NCI-H82 treated with DMSO at 0.1 percent for 48 hours (cell line): ENCODE measurements at regions not wholly inside any gene's neighbourhood (a gene's known extent, or its start where the extent isn't known, plus 50 kb on each side); places are given as distances from the start of the nearest gene placed in this dataset.
"Not testable (repeated sequence)": the region's sequence is repeated elsewhere in the genome, so short reads cannot be mapped to it uniquely, and the experiment has no call there.

Experiments used
- DNase-seq: peaks from one replicate; lab custom pipeline; 2025; ENCODE audit not compliant: unreplicated experiment; lab: John Stamatoyannopoulos, UW

DNA sequence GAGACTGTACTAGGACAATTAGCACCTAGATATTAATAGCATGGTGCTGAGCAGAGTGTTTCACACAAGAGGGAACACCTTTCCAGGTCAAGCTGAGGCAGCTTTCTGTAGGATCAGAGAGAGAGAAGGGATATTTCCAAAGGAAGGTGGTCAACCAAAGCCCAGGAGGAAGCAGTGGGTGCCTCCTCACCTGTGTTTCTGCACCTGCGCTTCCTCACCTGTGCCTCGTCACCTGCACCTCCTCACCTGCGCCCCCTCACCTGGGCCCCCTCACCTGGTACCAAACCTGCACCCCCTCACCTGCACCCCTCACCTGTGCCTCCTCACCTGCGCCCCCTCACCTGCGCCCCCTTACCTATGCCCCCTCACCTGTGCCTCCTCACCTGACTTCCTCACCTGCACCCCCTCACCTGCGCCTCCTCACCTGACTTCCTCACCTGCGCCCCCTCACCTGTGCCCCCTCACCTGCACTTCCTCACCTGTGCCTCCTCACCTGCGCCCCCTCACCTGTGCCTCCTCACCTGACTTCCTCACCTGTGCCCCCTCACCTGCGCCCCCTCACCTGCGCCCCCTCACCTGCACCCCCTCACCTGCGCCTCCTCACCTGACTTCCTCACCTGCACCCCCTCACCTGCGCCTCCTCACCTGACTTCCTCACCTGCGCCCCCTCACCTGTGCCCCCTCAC lies 67.9 kb downstream of the TTLL2 start:
- no peak for DNase-seq

DNA sequence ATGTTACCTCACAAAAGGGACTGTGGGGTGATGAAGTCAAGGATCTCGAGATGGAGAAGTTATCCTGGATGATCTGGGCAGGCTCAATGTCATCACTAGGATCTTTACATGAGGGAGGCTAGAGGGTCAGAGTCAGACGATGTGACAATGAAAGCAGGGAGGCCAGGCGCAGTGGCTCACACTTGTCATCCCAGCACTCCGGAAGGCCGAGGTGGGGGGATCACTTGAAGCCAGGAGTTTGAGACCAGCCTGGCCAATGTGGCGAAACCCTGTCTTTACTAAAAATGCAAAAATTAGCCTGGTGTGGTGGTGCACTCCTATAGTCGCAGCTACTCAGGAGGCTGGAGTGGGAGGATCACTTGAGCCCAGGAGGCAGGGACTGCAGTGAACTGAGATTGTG lies 68.8 kb downstream of the TTLL2 start:
- no peak for DNase-seq

DNA sequence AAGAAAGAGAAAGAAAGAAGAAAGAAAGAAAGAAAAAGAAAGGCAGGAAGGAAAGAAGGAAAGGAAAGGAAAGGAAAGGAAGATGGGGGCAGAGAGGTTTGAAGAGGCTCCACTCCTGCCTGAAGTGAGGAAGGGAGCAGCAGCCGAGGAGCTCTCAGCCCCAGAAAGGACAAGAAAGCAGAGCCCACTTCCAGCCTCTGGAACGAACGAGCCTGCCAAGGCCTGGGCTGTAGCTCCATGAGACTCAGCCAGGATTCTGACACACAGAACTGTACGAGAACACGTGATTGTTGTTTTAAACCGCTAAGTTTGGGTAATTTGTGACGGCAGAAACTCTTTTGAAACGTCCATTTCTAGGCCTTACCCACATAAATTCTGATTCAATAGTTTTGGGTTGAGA lies 69.5 kb downstream of the TTLL2 start:
- no peak for DNase-seq

DNA sequence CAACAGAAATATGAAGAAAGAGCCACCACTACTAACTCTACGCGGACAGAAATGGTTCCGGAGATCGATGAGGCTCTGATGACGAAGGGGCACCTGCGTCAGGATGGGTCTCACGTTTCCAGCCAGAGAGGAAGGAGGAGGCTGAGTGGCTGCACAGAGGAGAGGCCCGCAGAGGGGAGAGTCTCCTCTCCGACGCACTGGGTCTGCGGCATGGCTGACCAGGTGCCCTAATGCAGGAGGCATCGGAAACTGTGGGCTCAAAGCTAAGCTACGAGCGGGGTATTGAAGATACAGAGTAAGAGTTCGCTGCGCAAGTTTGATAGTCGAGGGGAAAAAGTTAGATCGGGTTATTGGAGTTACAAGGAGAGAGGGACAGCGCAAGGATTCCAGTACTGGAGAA lies 69.9 kb downstream of the TTLL2 start:
- DNase-seq, result no peak

DNA sequence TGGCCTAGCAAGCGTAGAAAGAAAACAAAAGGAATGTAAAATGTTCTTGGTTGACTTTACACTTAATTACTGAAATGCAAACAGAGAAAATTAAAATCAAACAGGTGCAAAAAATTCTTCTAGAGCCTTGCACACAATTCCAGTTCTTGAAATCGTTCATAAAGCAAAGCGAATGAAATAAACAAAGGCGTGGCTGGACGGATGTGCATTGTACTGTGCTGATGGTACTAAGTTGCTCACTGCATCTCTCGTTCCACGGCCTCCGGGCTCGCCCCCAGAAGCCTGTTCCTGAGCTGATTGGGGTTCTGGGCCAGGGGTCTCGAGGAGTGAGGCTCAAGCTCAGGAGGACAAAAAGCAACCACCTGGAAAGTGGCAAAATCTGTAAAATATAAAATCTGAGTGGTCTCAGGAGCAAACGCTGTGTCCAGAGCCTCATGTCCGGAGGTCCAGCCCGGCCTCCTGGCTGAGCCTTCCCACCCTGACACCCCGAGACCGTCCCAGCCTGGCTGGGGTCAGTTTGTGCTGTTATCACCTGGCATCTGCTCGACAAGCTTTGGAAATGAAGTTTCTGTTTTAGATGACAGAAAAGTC lies 71.3 kb downstream of the TTLL2 start:
- DNase-seq, result no peak

DNA sequence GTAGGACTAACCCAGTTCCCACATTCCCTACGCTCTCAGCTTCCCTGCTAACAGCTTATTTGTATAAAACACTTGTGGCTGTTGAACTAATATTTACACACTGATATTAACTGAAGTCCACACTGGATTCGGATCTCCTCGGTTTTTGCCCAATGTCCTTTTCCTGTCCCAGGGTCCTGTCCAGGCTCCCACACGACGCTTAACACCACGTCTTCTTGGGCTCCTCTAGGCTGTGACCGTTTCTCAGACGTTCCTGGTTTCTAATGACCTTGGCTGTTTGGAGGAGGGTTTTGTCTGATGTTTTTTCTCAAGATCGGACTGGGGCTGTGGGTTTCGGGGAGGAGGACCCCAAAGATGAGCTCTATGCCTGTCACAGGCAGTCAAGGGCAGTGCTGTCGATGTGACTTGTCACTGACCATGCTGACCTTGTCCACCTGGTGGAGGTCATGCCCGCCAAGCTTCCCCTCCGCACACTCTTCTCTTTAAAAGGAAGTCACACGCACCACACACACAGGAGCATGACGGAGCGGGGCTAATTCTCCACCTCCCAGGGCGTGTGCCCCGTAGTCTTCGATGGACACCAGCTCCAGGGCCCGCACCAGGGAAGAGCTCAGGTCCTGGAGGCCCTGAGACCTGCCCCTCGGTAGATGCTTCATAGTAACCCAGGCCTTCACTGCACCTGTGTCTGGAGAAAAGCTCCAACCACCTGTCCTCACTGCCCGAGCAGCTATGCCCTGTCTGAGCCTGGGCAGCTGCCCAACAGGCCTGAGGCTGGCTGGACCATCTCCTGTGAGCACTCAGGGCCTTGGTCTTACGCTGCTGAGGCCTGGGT lies 72.0 kb downstream of the TTLL2 start:
- DNase-seq, result no peak

DNA sequence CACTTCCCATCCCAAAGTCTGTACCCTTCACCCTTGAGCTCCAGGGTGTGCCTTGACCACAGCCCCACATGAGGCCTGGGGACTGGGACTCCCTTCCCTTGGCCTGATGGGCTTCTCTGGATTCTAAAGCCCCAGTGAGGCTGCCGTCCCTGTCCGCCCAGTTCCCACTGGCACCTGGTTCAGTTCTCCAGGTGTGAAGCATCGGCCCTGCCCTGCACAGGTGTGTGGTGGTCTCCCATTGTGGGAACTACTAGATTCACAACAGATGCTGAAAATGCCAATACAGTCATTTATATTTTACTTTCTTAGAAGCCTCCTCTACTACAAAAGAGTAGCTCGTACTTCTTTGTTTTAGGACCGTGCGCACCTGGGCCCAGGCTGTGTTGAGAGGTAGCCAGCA lies 72.8 kb downstream of the TTLL2 start:
- DNase-seq, result no peak

DNA sequence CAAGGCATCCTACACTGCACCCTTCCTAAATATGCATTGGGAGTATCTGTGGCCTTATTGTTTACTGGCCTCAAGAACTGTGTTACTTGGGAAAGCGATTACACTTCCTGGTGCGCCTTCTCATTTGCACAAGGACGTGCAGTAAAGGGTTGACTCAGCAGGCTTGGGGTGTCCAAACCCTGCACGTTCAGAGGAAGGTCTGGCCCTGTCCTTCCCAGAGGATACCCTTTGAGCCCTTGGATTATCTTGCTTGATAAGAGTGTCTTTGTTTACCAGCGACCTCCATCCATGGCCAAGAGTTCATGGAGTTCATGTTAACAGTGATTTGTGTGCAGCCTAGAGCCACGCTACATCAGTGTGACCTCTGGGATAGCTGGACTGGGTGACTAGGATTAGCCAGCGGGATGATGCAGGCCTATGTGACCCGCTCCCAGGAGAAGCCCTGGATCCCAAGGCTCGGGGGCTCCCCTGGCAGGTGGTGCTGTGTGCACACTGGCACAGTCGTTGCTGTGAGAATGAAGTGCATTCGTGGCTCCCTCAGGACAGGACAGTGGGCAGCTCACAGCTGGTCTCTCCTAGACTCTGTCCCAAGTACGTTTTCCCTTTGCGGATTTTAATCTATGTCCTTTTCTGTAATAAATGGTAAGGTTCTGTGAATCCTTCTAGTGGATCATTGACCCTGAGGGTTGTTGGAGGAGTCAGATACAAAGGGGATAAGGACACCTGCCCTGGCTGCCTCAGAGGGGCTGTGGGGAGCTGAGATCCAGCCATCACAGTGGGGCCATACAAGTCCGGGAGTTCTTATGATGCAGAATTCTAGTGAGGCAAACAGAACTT lies 73.5 kb downstream of the TTLL2 start:
- DNase-seq, result no peak

DNA sequence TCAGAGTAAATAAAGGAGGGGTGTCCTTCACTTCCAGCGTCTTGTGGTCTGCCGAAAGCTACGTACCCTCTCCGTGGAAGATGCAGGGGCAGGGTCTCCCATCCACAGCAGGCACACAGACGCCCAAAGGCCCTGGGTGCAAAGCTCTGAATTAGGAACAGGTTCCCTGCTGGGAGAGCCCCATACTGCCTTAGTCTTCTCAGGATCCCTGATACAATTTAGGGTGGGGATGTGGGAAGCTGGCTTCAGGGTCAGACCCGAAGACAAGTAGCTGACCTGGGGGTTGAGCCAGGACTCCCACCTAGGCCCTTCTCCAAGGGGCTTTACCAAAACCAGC lies 74.1 kb downstream of the TTLL2 start:
- no peak for DNase-seq

DNA sequence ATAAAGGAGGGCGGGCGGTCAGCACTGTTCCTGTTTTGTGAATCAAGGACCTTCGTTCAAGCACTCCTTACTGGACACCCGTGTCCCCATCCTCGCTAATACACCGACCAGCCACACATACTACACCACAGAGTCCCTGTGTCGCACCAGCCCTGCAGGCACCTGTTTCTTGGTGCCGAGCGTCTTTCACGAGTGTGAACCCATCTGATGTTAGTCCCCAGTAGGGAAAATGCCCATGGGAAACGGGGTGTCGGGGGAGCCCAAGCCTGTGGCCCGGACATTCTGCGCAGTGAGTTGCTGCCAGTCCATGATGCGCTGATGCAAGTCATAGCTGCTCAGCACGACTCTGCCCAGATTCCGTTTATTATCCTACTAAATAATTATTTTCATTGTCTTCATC lies 74.7 kb downstream of the TTLL2 start:
- DNase-seq, result no peak

DNA sequence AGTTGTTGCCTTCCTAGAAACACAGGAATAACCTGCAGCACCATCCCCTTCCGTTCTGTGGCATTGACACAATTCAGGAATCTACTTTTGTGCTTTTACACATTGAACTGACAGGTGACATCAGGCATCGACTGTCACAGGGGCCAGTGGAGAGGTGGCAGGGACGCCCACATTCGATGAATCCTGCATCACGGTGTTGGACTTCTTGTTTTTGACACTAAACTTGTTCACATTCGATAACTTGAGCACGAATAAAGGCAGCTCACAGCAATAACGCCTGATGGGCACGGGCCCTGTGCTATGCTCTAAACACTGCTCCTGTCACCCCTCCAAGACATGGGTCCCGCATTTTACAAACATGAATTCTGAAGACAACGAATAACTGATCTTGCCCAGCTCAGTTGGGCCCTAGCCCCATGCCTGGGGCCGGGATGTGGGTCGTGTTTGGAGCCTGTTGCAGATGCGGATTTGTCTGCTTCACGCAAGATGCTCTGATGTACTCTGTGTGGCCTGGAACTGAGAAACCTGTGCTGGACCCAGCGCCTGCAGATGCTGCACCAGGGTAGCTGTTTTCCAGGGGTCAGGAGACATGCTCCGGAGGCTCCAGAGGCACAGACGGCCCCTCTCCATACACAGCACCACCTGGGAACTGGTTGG lies 75.7 kb downstream of the TTLL2 start:
- DNase-seq, result no peak

DNA sequence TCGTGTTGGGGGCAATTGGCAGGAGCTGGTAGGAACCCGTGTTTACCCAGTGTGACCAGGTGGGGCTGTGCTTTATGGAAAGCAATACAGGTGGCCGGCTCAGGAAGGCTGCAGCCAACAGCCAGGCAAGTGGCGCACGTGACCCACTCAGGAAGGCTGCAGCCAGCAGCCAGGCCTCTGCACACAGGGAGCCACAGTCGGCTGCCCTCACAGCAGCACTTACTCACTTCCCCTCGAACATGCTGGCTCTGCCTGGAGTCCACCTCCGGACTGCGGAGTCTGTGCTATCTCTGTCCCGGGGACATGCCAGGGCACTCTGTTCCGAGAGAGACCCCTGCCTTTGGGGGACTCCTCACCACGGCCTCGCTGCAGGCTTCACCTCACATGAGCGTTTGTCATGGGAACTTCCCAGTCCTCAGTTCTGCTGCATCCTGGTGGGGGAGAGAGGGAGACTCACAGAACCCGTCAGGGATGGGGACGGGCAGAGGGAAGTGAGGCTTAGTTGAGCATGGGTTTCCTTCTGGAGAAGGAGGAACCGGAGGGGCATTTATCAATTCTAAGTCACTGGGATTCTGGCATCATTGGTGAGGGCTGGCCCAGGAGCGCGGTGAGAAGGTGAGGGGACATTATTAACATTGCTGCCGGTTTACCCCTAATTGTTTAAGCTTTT lies 76.8 kb downstream of the TTLL2 start:
- DNase-seq, result no peak

DNA sequence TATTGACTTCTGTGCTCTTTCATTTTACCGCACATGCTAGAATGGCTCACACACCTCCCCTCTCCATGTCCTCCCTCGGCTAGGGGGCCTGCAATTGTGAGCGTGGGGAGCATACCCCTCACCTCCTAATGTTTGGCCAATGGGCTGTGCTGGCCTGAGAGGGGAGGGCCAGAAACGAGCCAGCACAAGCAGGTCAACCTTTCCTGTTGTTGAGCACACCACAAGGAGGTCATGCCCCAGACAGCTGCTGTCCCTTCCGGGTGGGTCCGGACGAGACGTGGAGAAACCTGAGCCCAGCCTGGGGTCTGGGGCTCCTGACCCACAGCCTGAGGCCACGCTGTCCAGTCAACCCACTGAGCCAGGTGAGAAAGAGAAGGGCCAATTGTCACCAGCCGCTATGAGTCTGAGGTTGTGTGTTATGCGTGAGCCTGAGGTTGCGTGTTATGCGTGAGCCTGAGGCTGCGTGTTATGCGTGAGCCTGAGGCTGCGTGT lies 77.4 kb downstream of the TTLL2 start:
- DNase-seq, result no peak

DNA sequence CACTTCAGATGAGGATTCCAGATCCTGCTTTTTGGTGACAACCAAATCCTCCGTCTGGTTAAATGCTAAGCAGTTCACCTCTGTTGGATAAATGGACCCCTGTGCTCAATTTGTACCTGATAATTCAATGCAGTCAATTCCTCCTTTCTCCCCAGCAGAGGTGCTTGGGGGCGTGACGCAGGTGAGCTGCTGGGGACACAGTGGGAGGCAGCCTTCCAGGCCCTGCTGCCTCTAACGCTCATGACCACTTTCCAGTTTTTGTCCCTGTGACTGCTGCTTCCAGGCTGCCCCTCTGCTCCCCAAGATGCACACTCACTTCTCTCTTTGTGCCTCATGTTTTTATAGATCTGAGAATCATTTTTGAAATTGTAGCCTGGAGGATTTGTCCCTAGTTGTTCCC lies 78.5 kb downstream of the TTLL2 start:
- no peak for DNase-seq

DNA sequence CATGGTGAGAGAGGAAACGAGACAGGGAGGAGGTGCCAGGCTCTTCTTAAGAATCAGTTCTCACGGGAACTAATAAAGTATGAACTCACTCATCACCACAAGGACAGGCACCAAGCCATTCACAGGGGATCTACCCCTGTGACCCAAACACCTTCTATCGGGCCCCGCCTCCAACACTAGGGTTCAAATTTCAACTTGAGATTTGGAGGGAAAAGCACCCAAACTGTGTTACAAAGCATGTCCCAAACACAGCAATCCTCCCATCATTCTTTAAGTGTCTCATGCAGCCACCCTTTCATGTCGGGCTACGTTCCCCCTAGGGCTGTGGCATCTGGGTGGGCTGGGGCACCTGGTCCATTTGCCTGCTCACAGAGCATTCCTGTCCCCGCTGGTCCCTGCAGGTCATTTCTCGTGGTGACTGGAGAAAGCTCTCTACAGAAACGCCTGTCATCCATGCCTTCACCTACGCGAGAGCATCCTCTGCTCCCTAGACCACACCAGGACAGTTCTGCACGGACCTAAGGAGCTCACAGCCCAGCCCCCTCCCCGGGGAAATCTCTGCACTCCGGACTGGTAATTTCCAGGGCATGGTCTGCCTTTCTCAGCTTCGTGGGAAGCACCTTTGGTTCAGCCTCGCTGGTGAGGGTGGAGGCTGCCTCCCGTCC lies 79.6 kb downstream of the TTLL2 start:
- no peak for DNase-seq

DNA sequence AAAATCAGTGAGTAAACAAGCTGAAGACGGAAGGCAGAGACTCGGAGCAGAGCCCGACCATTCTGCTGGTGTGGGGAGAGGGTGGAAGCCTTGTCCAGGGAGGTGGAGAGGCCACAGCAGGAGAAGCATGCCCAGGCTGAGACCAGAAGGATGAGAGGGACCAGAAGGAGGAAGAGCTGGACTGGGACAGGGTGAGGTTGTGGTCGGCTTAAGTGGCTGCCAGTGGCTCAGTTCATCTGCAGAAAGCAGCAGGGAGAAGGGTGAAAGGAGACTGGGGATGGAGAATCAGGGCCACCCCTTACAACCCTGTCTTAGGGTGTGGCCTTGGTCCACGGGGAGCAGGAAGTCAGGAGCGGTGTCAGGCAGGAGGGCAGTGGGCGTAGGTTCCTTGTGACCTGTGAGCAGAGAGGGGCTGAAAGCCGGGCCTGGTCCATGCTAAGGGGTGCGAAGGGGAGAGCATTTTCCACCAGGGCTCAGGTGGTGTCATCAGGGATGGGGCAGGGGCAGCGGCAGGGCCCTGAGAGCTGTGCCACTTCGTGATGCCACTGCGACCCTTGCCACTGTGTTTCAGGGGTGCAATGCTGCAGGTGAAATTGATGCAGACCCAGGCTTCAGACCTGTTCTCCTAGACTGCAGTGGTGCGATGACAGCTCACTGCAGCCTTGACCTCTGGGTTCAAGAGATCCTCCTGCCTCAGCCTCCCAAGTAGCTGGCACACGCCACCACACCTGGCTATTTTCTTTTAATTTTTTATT lies 81.1 kb downstream of the TTLL2 start:
- DNase-seq, result no peak

DNA sequence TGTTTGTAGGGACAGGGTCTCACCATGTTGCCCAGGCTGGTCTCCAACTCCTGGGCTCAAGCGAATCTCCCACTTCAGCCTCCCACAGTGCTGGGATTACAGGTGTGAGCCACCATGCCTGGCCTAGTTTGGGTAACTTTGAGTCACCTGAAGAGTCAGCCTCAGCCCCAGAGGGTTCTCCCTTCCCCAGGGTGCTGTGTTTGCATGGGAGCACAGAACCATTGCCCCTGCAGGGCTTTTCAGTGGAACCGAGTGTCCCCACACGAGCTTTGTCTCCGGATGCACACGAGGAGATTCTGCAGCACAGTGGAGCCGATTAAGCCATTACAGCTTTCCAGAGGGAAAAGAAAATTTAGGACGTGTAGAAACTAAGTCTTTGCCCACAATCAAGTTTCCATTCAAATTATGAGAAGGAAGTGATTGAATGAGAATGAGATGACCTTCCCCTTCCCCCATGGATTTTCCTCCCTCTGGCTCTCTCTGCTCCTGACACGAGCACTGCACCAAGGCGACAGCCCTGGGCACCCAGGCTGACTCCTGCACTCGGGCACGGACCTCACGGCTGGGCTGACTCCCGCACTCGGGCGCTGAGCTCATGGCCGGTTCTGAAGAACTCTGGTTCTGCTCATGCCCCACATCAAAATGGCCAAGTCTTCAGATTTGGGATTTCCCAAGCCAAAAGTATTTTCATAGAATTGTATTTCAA lies 81.8 kb downstream of the TTLL2 start:
- DNase-seq, result not testable (repeated sequence)

DNA sequence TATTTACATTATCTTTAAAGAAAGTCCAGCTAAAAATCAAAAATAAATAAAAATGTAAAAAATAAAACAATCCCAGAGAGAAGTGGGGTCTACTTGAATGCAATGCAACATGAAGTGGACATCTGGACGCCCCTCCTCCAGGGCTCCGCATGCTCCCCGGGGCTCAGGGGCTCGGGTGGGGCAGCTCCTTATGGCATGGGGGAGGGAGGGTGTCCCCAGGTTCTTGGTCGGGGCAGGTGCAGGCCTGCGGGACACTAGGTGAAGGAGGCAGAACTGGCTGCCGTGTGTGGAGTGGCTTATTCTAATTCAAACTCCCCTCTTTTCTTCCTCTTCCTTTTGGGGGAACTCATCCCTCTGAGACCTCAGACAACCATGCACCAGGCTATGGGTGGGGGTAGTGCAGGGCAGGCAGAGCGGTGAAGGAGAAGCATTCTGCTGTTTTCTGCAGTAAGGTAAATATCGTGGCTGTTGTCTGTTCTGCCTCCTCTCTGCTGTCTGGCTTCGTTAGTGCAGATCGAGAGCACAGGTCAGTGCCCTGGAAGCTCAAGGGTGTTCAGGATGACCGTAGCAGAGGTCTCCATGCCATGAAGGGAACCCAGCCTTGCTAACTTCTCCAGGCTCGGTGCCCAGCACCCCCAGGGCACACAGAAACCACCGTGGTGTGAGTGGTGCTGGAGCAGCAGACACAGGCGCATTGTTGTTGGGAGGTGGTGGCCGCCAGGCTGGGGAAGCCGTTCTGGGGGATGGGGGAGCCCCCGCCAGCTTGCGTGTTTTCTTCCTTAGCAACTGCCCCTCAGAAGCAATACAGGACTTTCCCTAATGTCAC lies 82.6 kb downstream of the TTLL2 start:
- no peak for DNase-seq
